ENCODE measurements at regions not wholly inside any gene's neighbourhood (a gene's known extent, or its start where the extent isn't known, plus 50 kb on each side); places are given as distances from the start of the nearest gene placed in this dataset.
"Not testable (repeated sequence)": the region's sequence is repeated elsewhere in the genome, so short reads cannot be mapped to it uniquely, and the experiment has no call there.

GRCh38 chr5:17991775-17992174, 357.5 kb downstream of the TAF11L14 start:
- TF ChIP-seq POLR2AphosphoS5 (IDR thresholded peaks at IDR 0.05; ENCODE audit: low read depth, low read length) (no peak), TAF1 (IDR thresholded peaks at IDR 0.05; ENCODE audit: borderline replicate concordance, low read depth, low read length) (no peak), POLR2A (IDR thresholded peaks at IDR 0.05; ENCODE audit: low read depth, low read length) (no peak)
- no peak for FAIRE-seq
- DNase-seq (ENCODE audit: insufficient read length): no peak

GRCh38 chr5:17992291-17992690, 358.0 kb downstream of the TAF11L14 start:
- FAIRE-seq: no peak
- DNase-seq (ENCODE audit: insufficient read length): no peak
- TF ChIP-seq POLR2A (IDR thresholded peaks at IDR 0.05; ENCODE audit: low read depth, low read length) (no peak), POLR2AphosphoS5 (IDR thresholded peaks at IDR 0.05; ENCODE audit: low read depth, low read length) (no peak), TAF1 (IDR thresholded peaks at IDR 0.05; ENCODE audit: borderline replicate concordance, low read depth, low read length) (no peak)

GRCh38 chr5:17995997-17996396, 361.7 kb downstream of the TAF11L14 start:
- DNase-seq (ENCODE audit: insufficient read length) (no peak), FAIRE-seq (no peak)
- no peak for TF ChIP-seq POLR2AphosphoS5 (IDR thresholded peaks at IDR 0.05; ENCODE audit: low read depth, low read length)
- no peak for TF ChIP-seq POLR2A (IDR thresholded peaks at IDR 0.05; ENCODE audit: low read depth, low read length)
- no peak for TF ChIP-seq TAF1 (IDR thresholded peaks at IDR 0.05; ENCODE audit: borderline replicate concordance, low read depth, low read length)

- DNase-seq (ENCODE audit: insufficient read length) (no peak), FAIRE-seq (no peak)
- no peak for TF ChIP-seq POLR2AphosphoS5 (IDR thresholded peaks at IDR 0.05; ENCODE audit: low read depth, low read length)
- no peak for TF ChIP-seq TAF1 (IDR thresholded peaks at IDR 0.05; ENCODE audit: borderline replicate concordance, low read depth, low read length)
- TF ChIP-seq POLR2A (IDR thresholded peaks at IDR 0.05; ENCODE audit: low read depth, low read length): no peak
Observed at GRCh38 chr5:17999858-18000257, 365.6 kb downstream of the TAF11L14 start.

GRCh38 chr5:18000744-18001143, 366.5 kb downstream of the TAF11L14 start:
- TF ChIP-seq TAF1 (IDR thresholded peaks at IDR 0.05; ENCODE audit: borderline replicate concordance, low read depth, low read length) (no peak), POLR2A (IDR thresholded peaks at IDR 0.05; ENCODE audit: low read depth, low read length) (no peak), POLR2AphosphoS5 (IDR thresholded peaks at IDR 0.05; ENCODE audit: low read depth, low read length) (no peak)
- no peak for FAIRE-seq
- DNase-seq (ENCODE audit: insufficient read length): no peak

- TF ChIP-seq POLR2A (IDR thresholded peaks at IDR 0.05; ENCODE audit: low read depth, low read length) (no peak), POLR2AphosphoS5 (IDR thresholded peaks at IDR 0.05; ENCODE audit: low read depth, low read length) (no peak), TAF1 (IDR thresholded peaks at IDR 0.05; ENCODE audit: borderline replicate concordance, low read depth, low read length) (no peak)
- FAIRE-seq: no peak
- DNase-seq (ENCODE audit: insufficient read length): no peak
Observed at GRCh38 chr5:18003312-18003711, 369.1 kb downstream of the TAF11L14 start.

GRCh38 chr5:18003784-18004183, 369.5 kb downstream of the TAF11L14 start:
- TF ChIP-seq POLR2AphosphoS5 (IDR thresholded peaks at IDR 0.05; ENCODE audit: low read depth, low read length) (no peak), POLR2A (IDR thresholded peaks at IDR 0.05; ENCODE audit: low read depth, low read length) (no peak)
- no peak for FAIRE-seq
- DNase-seq (ENCODE audit: insufficient read length): no peak

- not testable (repeated sequence) for DNase-seq (ENCODE audit: insufficient read length); FAIRE-seq
Observed at GRCh38 chr5:18006235-18006634, 372.0 kb downstream of the TAF11L14 start.

- FAIRE-seq (no peak), DNase-seq (ENCODE audit: insufficient read length) (no peak)
- no peak for TF ChIP-seq TAF1 (IDR thresholded peaks at IDR 0.05; ENCODE audit: borderline replicate concordance, low read depth, low read length)
- no peak for TF ChIP-seq POLR2A (IDR thresholded peaks at IDR 0.05; ENCODE audit: low read depth, low read length)
- TF ChIP-seq POLR2AphosphoS5 (IDR thresholded peaks at IDR 0.05; ENCODE audit: low read depth, low read length): no peak
Observed at GRCh38 chr5:18008940-18009339, 374.7 kb downstream of the TAF11L14 start.

GRCh38 chr5:18010053-18010452, 375.8 kb downstream of the TAF11L14 start:
- TF ChIP-seq POLR2A (IDR thresholded peaks at IDR 0.05; ENCODE audit: low read depth, low read length): no peak
- TF ChIP-seq TAF1 (IDR thresholded peaks at IDR 0.05; ENCODE audit: borderline replicate concordance, low read depth, low read length): no peak
- no peak for TF ChIP-seq POLR2AphosphoS5 (IDR thresholded peaks at IDR 0.05; ENCODE audit: low read depth, low read length)
- FAIRE-seq (no peak), DNase-seq (ENCODE audit: insufficient read length) (no peak)

- FAIRE-seq (no peak), DNase-seq (ENCODE audit: insufficient read length) (no peak)
- TF ChIP-seq POLR2A (IDR thresholded peaks at IDR 0.05; ENCODE audit: low read depth, low read length) (no peak), TAF1 (IDR thresholded peaks at IDR 0.05; ENCODE audit: borderline replicate concordance, low read depth, low read length) (no peak), POLR2AphosphoS5 (IDR thresholded peaks at IDR 0.05; ENCODE audit: low read depth, low read length) (no peak)
Observed at GRCh38 chr5:18018472-18018871, 384.2 kb downstream of the TAF11L14 start.

- FAIRE-seq: no peak
- no peak for DNase-seq (ENCODE audit: insufficient read length)
- TF ChIP-seq TAF1 (IDR thresholded peaks at IDR 0.05; ENCODE audit: borderline replicate concordance, low read depth, low read length) (no peak), POLR2A (IDR thresholded peaks at IDR 0.05; ENCODE audit: low read depth, low read length) (no peak), POLR2AphosphoS5 (IDR thresholded peaks at IDR 0.05; ENCODE audit: low read depth, low read length) (no peak)
Observed at GRCh38 chr5:18023275-18023674, 389.0 kb downstream of the TAF11L14 start.

GRCh38 chr5:18023986-18024385, 389.7 kb downstream of the TAF11L14 start:
- DNase-seq (ENCODE audit: insufficient read length) (no peak), FAIRE-seq (no peak)
- TF ChIP-seq POLR2AphosphoS5 (IDR thresholded peaks at IDR 0.05; ENCODE audit: low read depth, low read length) (no peak), POLR2A (IDR thresholded peaks at IDR 0.05; ENCODE audit: low read depth, low read length) (no peak), TAF1 (IDR thresholded peaks at IDR 0.05; ENCODE audit: borderline replicate concordance, low read depth, low read length) (no peak)

All from GM12892 (cell line).